Psoas muscle (tissue), 7 donors: ENCODE measurements at regions not wholly inside any gene's neighbourhood (a gene's known extent, or its start where the extent isn't known, plus 50 kb on each side); places are given as distances from the start of the nearest gene placed in this dataset.

Experiments used
- ATAC-seq, 4 donors: fragments of 200-7000 bp; cut with Tn5 transposase; one replicate each; pipeline ENCODE4 v1.9.1; 2020; ENCODE audit warnings: moderate library complexity in 3 of 4, mild to moderate bottlenecking in 2 of 4
- DNase-seq, 2 donors: peaks; one replicate each; pipeline ENCODE4 v3.0.0-alpha.2; 2020
- H3K27ac ChIP-seq: fragments of 200-600 bp; one replicate; pipeline ENCODE4 v1.8.0; 2022
- H3K27me3 ChIP-seq, 3 donors: fragments of 200-600 bp in 1 of 3; one replicate each; pipeline versions ENCODE4 v1.6.1 to v1.8.0; 2013 to 2022; ENCODE audit warnings: low read length in 2 of 3, mild to moderate bottlenecking in 2 of 3, moderate library complexity in 1 of 3; ENCODE audit not compliant: insufficient read depth in 3 of 3
- H3K36me3 ChIP-seq, 2 donors: fragments of 200-600 bp in 1 of 2; one replicate each; pipeline versions ENCODE4 v1.6.1 to v1.8.0; 2013 to 2022; ENCODE audit warnings: low read depth in 1 of 2, mild to moderate bottlenecking in 1 of 2, moderate library complexity in 1 of 2; ENCODE audit not compliant: insufficient read depth in 1 of 2
- H3K4me1 ChIP-seq: fragments of 200-600 bp; one replicate; pipeline ENCODE4 v1.8.0; 2022
- H3K4me3 ChIP-seq: fragments of 200-600 bp; one replicate; pipeline ENCODE4 v1.8.0; 2022; ENCODE audit warnings: mild to moderate bottlenecking
- H3K9me3 ChIP-seq: fragments of 200-600 bp; one replicate; pipeline ENCODE4 v1.8.0; 2022
- CTCF ChIP-seq: fragments of 200-600 bp; IDR thresholded peaks from one replicate; pipeline ENCODE4 v1.8.0; 2022; ENCODE audit warnings: antibody characterized with exemption
- whole genome bisulfite sequencing, 3 donors: extraction: QIAGEN DNeasy Blood & Tissue Kit; methylation state at CpG; one replicate each; pipeline versions ENCODE4 v1.1.6 to v1.1.7; 2013; 5-methylcytosine and 5-hydroxymethylcytosine counted together
- intact Hi-C, 2 donors: fragments of 100-400 bp; cut with DNase I; formaldehyde crosslinking; loops; one replicate each; pipeline versions ENCODE4 v1.11.0 to v1.14.2; 2022
- donor health status: healthy with polysubstance abuse.
- donor health status: DM: no; HTN: no; CAD: no; lungs with moderate emphysema.
- donor health status: Bipolar disorder and iron deficiency.
- donor health status: healthy.
- donor health status: DM: yes; HTN: yes; CAD: no.
- donor health status: DM: no; HTN: no; CAD: no.
- donor health status: DM: yes; HTN: yes; CAD: no.

- no peak for TF ChIP-seq CTCF
- Histone ChIP-seq H3K27me3 (no peaks in the 10 kb centered on the region), H3K36me3 (no peaks in the 10 kb centered on the region), H3K9me3 (no peaks in the 10 kb centered on the region), H3K27ac (no peak overlapping the region), H3K4me1 (peaks cover 15% of the 10 kb centered on the region), H3K4me3 (no peak overlapping the region)
- 64 to 77% (median 66%) methylated on average over 7 of the region's 7 CpGs for WGBS, 3 donors
- intact Hi-C loops, result no loop called here
- no peak for ATAC-seq
- no peak for DNase-seq
These were observed 56.3 kb upstream of the DHX40 start for GRCh38 chr17:59508999-59509625.

DNA sequence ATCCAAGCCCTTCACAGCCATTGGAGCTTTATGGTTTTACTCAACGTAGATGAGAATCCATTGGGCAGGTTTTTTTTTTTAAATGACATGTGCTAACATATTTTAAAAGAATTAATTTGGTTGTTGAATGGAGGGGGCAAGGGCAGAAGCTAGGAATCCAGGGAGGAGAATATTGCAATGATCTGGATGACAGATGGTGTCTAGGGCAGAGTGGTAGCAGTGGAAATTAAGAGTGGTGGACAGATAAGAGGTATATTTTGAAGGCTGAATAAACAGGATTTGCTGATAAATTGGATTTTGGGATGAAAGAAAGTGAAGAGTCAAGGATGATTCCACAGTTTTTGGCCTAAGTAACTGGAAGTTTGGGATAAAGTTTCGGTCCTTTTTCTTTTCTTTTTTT is 54.8 kb upstream of the DHX40 start:
- Histone ChIP-seq H3K4me1 (peaks cover 15% of the 10 kb centered on the region), H3K27me3 (no peaks in the 10 kb centered on the region), H3K9me3 (no peaks in the 10 kb centered on the region), H3K36me3 (no peaks in the 10 kb centered on the region), H3K4me3 (no peak overlapping the region), H3K27ac (no peak overlapping the region)
- no peak for DNase-seq
- ATAC-seq, result no peak
- intact Hi-C loops, result no loop called here
- WGBS, 3 donors, result 66 to 89% (median 83%) methylated on average over 2 of the region's 2 CpGs
- no peak for TF ChIP-seq CTCF

- Histone ChIP-seq H3K9me3 (no peaks in the 10 kb centered on the region), H3K27ac (no peak overlapping the region), H3K36me3 (no peaks in the 10 kb centered on the region), H3K4me1 (peaks cover 8% of the 10 kb centered on the region), H3K4me3 (no peak overlapping the region), H3K27me3 (no peaks in the 10 kb centered on the region)
- intact Hi-C loops, result no loop called here
- no peak for TF ChIP-seq CTCF
- DNase-seq (no peak), ATAC-seq (peak; percentile 36 to 90 (median 70))
These were observed 53.7 kb upstream of the DHX40 start for GRCh38 chr17:59511726-59512125.

GRCh38 chr17:59512844-59513385 is 52.5 kb upstream of the DHX40 start:
- WGBS, 3 donors, result 85 to 91% (median 87%) methylated on average over 6 of the region's 6 CpGs
- intact Hi-C loops, result no loop called here
- DNase-seq, result no peak

More at GRCh38 chr17:59512844-59513385, 52.5 kb upstream of the DHX40 start:
- H3K27me3 ChIP-seq, result no peaks in the 10 kb centered on the region
- no peak for ATAC-seq
- no peak overlapping the region for H3K27ac ChIP-seq
- H3K36me3 ChIP-seq, result no peaks in the 10 kb centered on the region
- TF ChIP-seq CTCF, result no peak
- no peak overlapping the region for H3K4me3 ChIP-seq
- H3K4me1 ChIP-seq, result no peaks in the 10 kb centered on the region
- H3K9me3 ChIP-seq, result no peaks in the 10 kb centered on the region
